H1 (cell line): ENCODE measurements at regions not wholly inside any gene's neighbourhood (a gene's known extent, or its start where the extent isn't known, plus 50 kb on each side); places are given as distances from the start of the nearest gene placed in this dataset.

Source experiments
- CTCF ChIA-PET: fragments of 300-600 bp; sonication (Branson Sonifier 250); formaldehyde crosslinking; loops from one replicate; lab custom pipeline; 2021; ENCODE audit not compliant: partially characterized antibody; lab: Charles Lee
- POLR2A ChIA-PET: fragments of 300-600 bp; sonication (Branson Sonifier 250); formaldehyde crosslinking; loops from one replicate; lab custom pipeline; 2021; ENCODE audit warnings: inconsistent platforms; ENCODE audit not compliant: partially characterized antibody; lab: Charles Lee
- DNase-seq, 2 experiments: peaks; one replicate each; pipeline versions ENCODE4 v3.0.0 to v3.0.0-alpha.2; 2010 to 2022; ENCODE audit warnings: low spot score in 2 of 2, low read depth in 1 of 2, mixed read lengths in 1 of 2
- FAIRE-seq: peaks from 2 replicates; lab custom pipeline; 2011; peaks lifted over from hg19 to GRCh38; lab: Jason Lieb, UNC
- H2AFZ ChIP-seq: 2 replicates; pipeline ENCODE4 v1.8.1; 2012; ENCODE audit warnings: low read length, inconsistent platforms
- H2AK5ac ChIP-seq: 2 replicates; pipeline ENCODE4 v1.6.1; 2013; ENCODE audit warnings: low read depth, low read length
- H2BK120ac ChIP-seq: replicated peaks from 2 replicates; pipeline ENCODE3; 2013; ENCODE audit warnings: low read depth, low read length, inconsistent platforms
- H2BK12ac ChIP-seq: 2 replicates; pipeline ENCODE4 v1.6.1; 2013; ENCODE audit warnings: low read depth, low read length
- H2BK15ac ChIP-seq: 2 replicates; pipeline ENCODE4 v1.6.1; 2013; ENCODE audit warnings: low read length
- H2BK20ac ChIP-seq: 2 replicates; pipeline ENCODE4 v1.6.1; 2013; ENCODE audit warnings: low read length
- H2BK5ac ChIP-seq: 2 replicates; pipeline ENCODE4 v1.6.1; 2013; ENCODE audit warnings: low read depth, low read length
- H3K14ac ChIP-seq: 2 replicates; pipeline ENCODE4 v1.6.1; 2013; ENCODE audit warnings: inconsistent platforms; ENCODE audit not compliant: insufficient read length
- H3K18ac ChIP-seq: 2 replicates; pipeline ENCODE4 v1.6.1; 2013; ENCODE audit warnings: low read length; ENCODE audit errors: extremely low read depth
- H3K23ac ChIP-seq: 2 replicates; pipeline ENCODE4 v1.6.1; 2013; ENCODE audit warnings: inconsistent platforms; ENCODE audit not compliant: insufficient read length
- H3K23me2 ChIP-seq: 2 replicates; pipeline ENCODE4 v1.6.1; 2013; ENCODE audit warnings: low read depth, low read length
- H3K27ac ChIP-seq: 2 replicates; pipeline ENCODE4 v1.6.1; 2011; ENCODE audit warnings: low read depth, low read length, inconsistent platforms
- H3K27me3 ChIP-seq, 4 experiments: replicated peaks in 1 of 4; 1 replicate in 1 of 4; 2 replicates in 3 of 4; pipeline versions ENCODE4 v1.6.1 to v1.8.1; 2011 to 2013; ENCODE audit warnings: low read length in 3 of 4, mild to moderate bottlenecking in 3 of 4, inconsistent platforms in 2 of 4, mixed read lengths in 2 of 4, moderate library complexity in 1 of 4; ENCODE audit not compliant: control insufficient read depth in 3 of 4, insufficient read depth in 3 of 4; ENCODE audit errors: extremely low read depth in 1 of 4
- H3K36me3 ChIP-seq, 4 experiments: 2 replicates each; pipeline versions ENCODE4 v1.6.1 to v1.8.1; 2011 to 2013; ENCODE audit warnings: mild to moderate bottlenecking in 4 of 4, low read length in 3 of 4, moderate library complexity in 2 of 4, control low read depth in 1 of 4, inconsistent platforms in 1 of 4; ENCODE audit not compliant: insufficient read depth in 4 of 4, control insufficient read depth in 2 of 4
- H3K4ac ChIP-seq: replicated peaks from 2 replicates; pipeline ENCODE3; 2013; ENCODE audit warnings: low read length, low read depth, mixed read lengths, inconsistent platforms; ENCODE audit not compliant: insufficient read length
- H3K4me1 ChIP-seq, 4 experiments: replicated peaks in 1 of 4; 1 replicate in 1 of 4; 2 replicates in 3 of 4; pipeline versions ENCODE4 v1.6.1 to v1.8.1; 2011 to 2013; ENCODE audit warnings: low read length in 3 of 4, inconsistent platforms in 2 of 4, mixed read lengths in 1 of 4; ENCODE audit not compliant: insufficient read depth in 4 of 4, control insufficient read depth in 3 of 4
- H3K4me2 ChIP-seq, 2 experiments: 2 replicates each; pipeline versions ENCODE4 v1.6.1 to v1.8.1; 2011 to 2013; ENCODE audit warnings: low read depth in 2 of 2, low read length in 2 of 2, control low read depth in 1 of 2, inconsistent platforms in 1 of 2, mild to moderate bottlenecking in 1 of 2; ENCODE audit not compliant: insufficient read depth in 1 of 2
- H3K4me3 ChIP-seq, 4 experiments: fragments of 200-600, 300-600 bp in 1 of 4; sonication (generic), shearing (Covaris generic), sonication (Bioruptor Twin) in 1 of 4; 2 replicates each; pipeline versions ENCODE4 v1.5.1 to v1.8.1; 2011 to 2016; ENCODE audit warnings: low read length in 4 of 4, low read depth in 3 of 4, control low read depth in 2 of 4, inconsistent platforms in 2 of 4, mild to moderate bottlenecking in 2 of 4, mixed read lengths in 1 of 4, moderate library complexity in 1 of 4; ENCODE audit not compliant: insufficient read depth in 2 of 4; ENCODE audit errors: extremely low read depth in 1 of 4
- H3K56ac ChIP-seq: replicated peaks from 2 replicates; pipeline ENCODE3; 2013; ENCODE audit warnings: low read depth, mild to moderate bottlenecking, mixed read lengths, low read length, inconsistent platforms; ENCODE audit not compliant: insufficient read length
- H3K79me1 ChIP-seq: 2 replicates; pipeline ENCODE4 v1.6.1; 2013; ENCODE audit warnings: low read depth, low read length, control low read depth
- H3K79me2 ChIP-seq, 2 experiments: 2 replicates each; pipeline versions ENCODE4 v1.6.1 to v1.8.1; 2012 to 2013; ENCODE audit warnings: low read length in 2 of 2, mild to moderate bottlenecking in 2 of 2, inconsistent platforms in 1 of 2; ENCODE audit not compliant: insufficient read depth in 2 of 2, control insufficient read depth in 1 of 2
- H3K9ac ChIP-seq, 4 experiments: replicated peaks in 1 of 4; 1 replicate in 1 of 4; 2 replicates in 3 of 4; pipeline versions ENCODE4 v1.6.1 to v1.8.1; 2011 to 2013; ENCODE audit warnings: low read depth in 3 of 4, low read length in 3 of 4, control low read depth in 2 of 4, mild to moderate bottlenecking in 2 of 4, moderate library complexity in 2 of 4, inconsistent platforms in 1 of 4; ENCODE audit errors: extremely low read depth in 1 of 4
- H3K9me3 ChIP-seq, 2 experiments: 2 replicates each; pipeline versions ENCODE4 v1.6.1 to v1.8.1; 2012 to 2013; ENCODE audit warnings: mild to moderate bottlenecking in 2 of 2, moderate library complexity in 2 of 2, control low read depth in 1 of 2, inconsistent platforms in 1 of 2, low read depth in 1 of 2, low read length in 1 of 2, mixed read lengths in 1 of 2; ENCODE audit not compliant: insufficient read depth in 2 of 2
- H4K20me1 ChIP-seq, 2 experiments: replicated peaks in 1 of 2; 2 replicates each; pipeline versions ENCODE3 to v1.8.1; 2011 to 2013; ENCODE audit warnings: inconsistent platforms in 2 of 2, low read length in 2 of 2, mild to moderate bottlenecking in 1 of 2; ENCODE audit not compliant: insufficient read depth in 2 of 2, control insufficient read depth in 1 of 2
- H4K5ac ChIP-seq: 2 replicates; pipeline ENCODE4 v1.6.1; 2013; ENCODE audit warnings: low read length, low read depth, mixed read lengths, inconsistent platforms; ENCODE audit not compliant: insufficient read length
- H4K8ac ChIP-seq: 2 replicates; pipeline ENCODE4 v1.8.0; 2013; ENCODE audit warnings: mild to moderate bottlenecking, moderate library complexity, low read length, inconsistent platforms; ENCODE audit not compliant: insufficient read depth; ENCODE audit errors: extremely low read depth
- H4K91ac ChIP-seq: replicated peaks from 2 replicates; pipeline ENCODE3; 2013; ENCODE audit warnings: low read length, mixed read lengths, inconsistent platforms; ENCODE audit not compliant: insufficient read length
- ATF3 ChIP-seq: IDR thresholded peaks from 2 replicates; pipeline ENCODE4 v1.6.1; 2011; ENCODE audit warnings: low read depth, mild to moderate bottlenecking, low read length; ENCODE audit not compliant: insufficient read depth
- BACH1 ChIP-seq: IDR thresholded peaks from 2 replicates; pipeline ENCODE4 v1.6.1; 2012; ENCODE audit warnings: low read length, improper control_type of control experiment
- CHD2 ChIP-seq: IDR thresholded peaks from 2 replicates; pipeline ENCODE4 v1.6.1; 2012; ENCODE audit warnings: low read length, improper control_type of control experiment
- EP300 ChIP-seq, 2 experiments: IDR thresholded peaks; 1 replicate in 1 of 2; 2 replicates in 1 of 2; pipeline ENCODE4 v1.6.1; 2011 to 2012; ENCODE audit warnings: low read depth in 2 of 2, low read length in 2 of 2, mild to moderate bottlenecking in 2 of 2, borderline replicate concordance in 1 of 2, inconsistent platforms in 1 of 2, moderate library complexity in 1 of 2
- GTF2F1 ChIP-seq: IDR thresholded peaks from 2 replicates; pipeline ENCODE4 v1.6.1; 2012; ENCODE audit warnings: low read depth, low read length, improper control_type of control experiment, borderline replicate concordance
- HDAC6 ChIP-seq: IDR thresholded peaks from one replicate; pipeline ENCODE4 v1.7.1; 2012; ENCODE audit warnings: low read depth, mild to moderate bottlenecking, inconsistent platforms, low read length, moderate library complexity
- JUN ChIP-seq: IDR thresholded peaks from 2 replicates; pipeline ENCODE4 v1.6.1; 2011; ENCODE audit warnings: low read depth, mild to moderate bottlenecking, improper control_type of control experiment, low read length
- NRF1 ChIP-seq: IDR thresholded peaks from 2 replicates; pipeline ENCODE4 v1.6.1; 2011; ENCODE audit warnings: mild to moderate bottlenecking, low read depth, low read length, improper control_type of control experiment
- PHF8 ChIP-seq: fragments of 200-600 bp; sonication (generic); conservative IDR thresholded peaks from 2 replicates; pipeline ENCODE4 v1.7.1; 2012; ENCODE audit warnings: low read depth, mild to moderate bottlenecking, inconsistent platforms, low read length, moderate library complexity
- POLR2AphosphoS5 ChIP-seq: IDR thresholded peaks from 2 replicates; pipeline ENCODE4 v1.6.1; 2011; ENCODE audit warnings: low read depth, low read length
- RFX5 ChIP-seq: IDR thresholded peaks from 2 replicates; pipeline ENCODE4 v1.6.1; 2011; ENCODE audit warnings: low read depth, low read length, improper control_type of control experiment, borderline replicate concordance
- SAP30 ChIP-seq: fragments of 300-600 bp; sonication (generic); IDR thresholded peaks from 2 replicates; pipeline ENCODE4 v1.7.1; 2012; ENCODE audit warnings: low read length, moderate library complexity, mild to moderate bottlenecking, inconsistent platforms; ENCODE audit not compliant: insufficient read depth, insufficient replicate concordance
- SIN3A ChIP-seq, 2 experiments: IDR thresholded peaks in 1 of 2; conservative IDR thresholded peaks in 1 of 2; 2 replicates each; pipeline ENCODE4 v1.6.1; 2011 to 2012; ENCODE audit warnings: low read length in 2 of 2, improper control_type of control experiment in 1 of 2, low read depth in 1 of 2, mild to moderate bottlenecking in 1 of 2
- SP1 ChIP-seq: IDR thresholded peaks from 2 replicates; pipeline ENCODE4 v1.6.1; 2011; ENCODE audit warnings: low read depth, low read length
- ZNF274 ChIP-seq: IDR thresholded peaks from 2 replicates; pipeline ENCODE4 v1.7.0; 2012; ENCODE audit warnings: low read length, borderline replicate concordance; ENCODE audit errors: extremely low read depth
- WGBS, 2 experiments: shearing (Covaris generic) in 1 of 2; methylation state at CpG; one replicate each; pipeline versions ENCODE4 v1.1.6 to v1.1.7; 2013 to 2015; ENCODE audit warnings: low lambda C conversion rate in 2 of 2, mixed read lengths in 2 of 2, inconsistent platforms in 1 of 2, low coverage in 1 of 2, missing lambda C conversion rate in 1 of 2; ENCODE audit not compliant: insufficient replicate concordance in 2 of 2, insufficient coverage in 1 of 2, insufficient read length in 1 of 2; ENCODE audit errors: extremely low coverage in 1 of 2, missing lambda C conversion rate in 1 of 2; 5-methylcytosine and 5-hydroxymethylcytosine counted together

- Histone ChIP-seq H4K5ac (no peak overlapping the region), H3K27ac (no peak overlapping the region), H2BK5ac (no peak overlapping the region), H2BK20ac (no peak overlapping the region), H3K4me2 (no peak overlapping the region), H3K23me2 (no peaks in the 10 kb centered on the region), H2BK15ac (no peak overlapping the region), H3K79me2 (no peaks in the 10 kb centered on the region), H3K9ac (no peak overlapping the region), H3K23ac (no peak overlapping the region), H2AK5ac (no peak overlapping the region), H3K9me3 (peaks cover 8 to 16% of the 10 kb centered on the region in 2 experiments; a peak in 3 of 4 replicates), H2BK120ac (no peak overlapping the region), H3K79me1 (no peaks in the 10 kb centered on the region), H4K8ac (no peak overlapping the region), H3K36me3 (no peaks in the 10 kb centered on the region), H3K18ac (no peak overlapping the region), H3K27me3 (no peaks in the 10 kb centered on the region), H3K4me1 (no peaks in the 10 kb centered on the region), H3K14ac (no peak overlapping the region), H4K91ac (no peak overlapping the region), H2AFZ (no peak overlapping the region), H3K56ac (no peak overlapping the region), H3K4ac (no peak overlapping the region), H4K20me1 (no peaks in the 10 kb centered on the region), H2BK12ac (no peak overlapping the region), H3K4me3 (no peak overlapping the region)
- FAIRE-seq (no peak), DNase-seq (no peak)
- 87 to 100% methylated on average over 1 to 4 of the region's 4 CpGs for WGBS, 2 experiments
- CTCF ChIA-PET = interaction anchor here (1.4 to 1.5 kb wide), 2 partner anchors 15 to 17 kb away, joined by 3 read pairs; no protein-coding TSS in a partner anchor
- POLR2A ChIA-PET = no interaction called here
- no peak for TF ChIP-seq ZNF274
- TF ChIP-seq PHF8 = no peak
- no peak for TF ChIP-seq BACH1
- TF ChIP-seq ATF3 = no peak
- no peak for TF ChIP-seq POLR2AphosphoS5
- no peak for TF ChIP-seq SP1
- no peak for TF ChIP-seq SIN3A (conservative IDR thresholded peaks at IDR 0.05 in 1 of 2, IDR thresholded peaks at IDR 0.05 in 1 of 2; ENCODE audit: low read depth in 1 of 2, low read length in 2 of 2)
- TF ChIP-seq RFX5 = no peak
- no peak for TF ChIP-seq CHD2
- TF ChIP-seq GTF2F1 = no peak
- TF ChIP-seq JUN = no peak
- TF ChIP-seq NRF1 = no peak
- no peak for TF ChIP-seq HDAC6
- TF ChIP-seq SAP30 = no peak
- TF ChIP-seq EP300 (IDR thresholded peaks at IDR 0.05; ENCODE audit: borderline replicate concordance in 1 of 2, low read depth in 2 of 2, low read length in 2 of 2) = no peak
Measured at GRCh38 chr1:187942986-187943385, 1114.2 kb downstream of the PLA2G4A start.
